ENCODE measurements at regions not wholly inside any gene's neighbourhood (a gene's known extent, or its start where the extent isn't known, plus 50 kb on each side); places are given as distances from the start of the nearest gene placed in this dataset.
"Not testable (repeated sequence)": the region's sequence is repeated elsewhere in the genome, so short reads cannot be mapped to it uniquely, and the experiment has no call there.

DNA sequence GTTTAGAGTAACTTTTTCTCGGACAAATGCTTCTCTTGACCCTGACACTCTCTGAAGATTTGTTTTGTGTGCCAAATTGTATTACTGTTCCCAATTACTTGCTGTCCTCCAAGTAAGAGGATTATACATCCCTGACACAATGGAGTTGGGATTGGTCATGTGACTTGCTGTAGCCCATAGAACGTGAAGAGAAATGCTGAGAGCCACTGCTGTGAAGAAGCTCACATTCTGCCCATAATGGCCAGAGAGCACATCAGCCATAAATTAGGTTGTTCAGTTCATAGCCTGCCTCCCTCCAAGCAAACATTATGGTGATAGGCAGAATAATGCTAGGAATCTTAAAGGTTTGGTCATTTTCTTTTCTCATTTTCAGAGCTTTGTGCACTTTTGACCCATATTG lies 127.5 kb downstream of the SPATA31A6 start:
- H3K4me3 ChIP-seq (ENCODE audit: low read depth, low read length); DNase-seq (ENCODE audit: low read depth, low spot score); in situ Hi-C loops (cut with HindIII; ENCODE audit: low sequenced_read_pairs): not testable (repeated sequence)

DNA sequence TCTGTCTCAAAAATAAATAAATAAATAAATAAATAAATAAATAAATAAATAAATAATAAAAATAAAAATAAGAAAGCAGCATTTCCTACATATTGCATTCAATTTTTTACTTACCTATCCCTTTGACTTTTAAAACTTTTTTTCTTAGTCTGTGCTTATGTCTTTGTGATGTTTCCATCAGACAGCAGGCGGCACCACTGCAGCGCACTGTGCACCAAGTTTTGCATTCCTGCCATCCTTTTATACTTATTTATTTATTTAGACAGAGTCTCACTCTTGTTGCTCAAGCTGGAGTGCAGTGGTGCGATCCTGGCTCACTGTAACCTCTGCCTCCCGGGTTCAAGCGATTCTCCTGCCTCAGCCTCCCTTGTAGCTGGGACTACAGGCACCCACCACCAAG lies 132.6 kb downstream of the SPATA31A6 start:
- in situ Hi-C loops (cut with HindIII; ENCODE audit: low sequenced_read_pairs); DNase-seq (ENCODE audit: low read depth, low spot score); H3K4me3 ChIP-seq (ENCODE audit: low read depth, low read length): not testable (repeated sequence)

DNA sequence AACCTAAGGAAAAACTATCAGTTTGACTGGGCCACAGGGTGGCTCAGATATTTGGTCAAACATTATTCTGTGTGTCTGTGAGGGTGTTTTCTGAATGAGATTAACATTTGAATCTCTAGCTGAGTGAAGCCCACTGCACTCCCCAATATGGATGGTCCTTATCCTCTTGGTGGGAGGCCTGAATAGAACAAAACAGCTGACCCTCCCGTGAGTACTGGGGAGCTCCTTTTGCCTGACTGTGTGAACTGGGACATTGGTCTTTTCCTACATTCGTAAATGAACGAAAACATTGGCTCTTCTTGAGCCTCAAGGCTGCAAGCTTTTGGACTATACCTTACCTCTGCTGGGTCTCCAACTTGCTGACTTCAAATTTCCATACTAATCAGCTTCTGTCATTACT lies 134.2 kb downstream of the SPATA31A6 start:
- DNase-seq (ENCODE audit: low read depth, low spot score); H3K4me3 ChIP-seq (ENCODE audit: low read depth, low read length); in situ Hi-C loops (cut with HindIII; ENCODE audit: low sequenced_read_pairs): not testable (repeated sequence)

DNA sequence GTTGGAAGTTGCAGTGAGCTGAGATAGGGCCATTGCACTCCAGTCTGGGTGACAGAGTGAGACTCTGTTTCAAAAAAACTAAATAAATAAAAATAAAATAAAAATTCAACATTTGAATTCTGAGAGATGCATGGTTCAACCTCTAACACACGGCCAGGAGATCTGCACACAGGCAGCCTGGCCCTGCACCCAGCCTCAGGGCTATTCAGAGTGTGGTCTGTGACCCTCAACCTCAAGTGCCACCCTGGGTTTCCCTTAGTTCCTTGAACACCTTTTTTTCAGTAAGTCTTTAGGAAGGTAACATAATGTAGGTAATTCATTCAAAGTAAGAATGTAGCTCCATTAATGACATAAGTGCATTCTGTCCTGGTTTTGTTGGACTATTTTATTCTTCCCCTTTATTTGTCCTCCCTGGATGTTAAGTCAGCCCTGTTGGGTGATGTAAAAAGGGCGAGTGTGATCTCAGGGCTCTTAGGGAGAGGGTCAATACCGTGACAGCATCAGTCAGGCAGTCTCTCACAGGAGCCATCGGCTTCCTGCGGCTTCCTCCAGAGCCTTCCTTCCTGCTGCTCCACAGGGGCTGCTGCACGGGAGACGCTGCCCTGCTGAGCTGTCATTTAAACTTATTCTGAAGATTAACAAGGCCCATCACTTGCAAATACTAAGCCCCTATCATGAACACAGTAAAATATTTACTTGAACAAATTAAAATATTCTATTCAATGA lies 139.8 kb downstream of the SPATA31A6 start:
- H3K4me3 ChIP-seq (ENCODE audit: low read depth, low read length); in situ Hi-C loops (cut with HindIII; ENCODE audit: low sequenced_read_pairs): not testable (repeated sequence)
- peak; percentile 46 for DNase-seq (ENCODE audit: low read depth, low spot score)

DNA sequence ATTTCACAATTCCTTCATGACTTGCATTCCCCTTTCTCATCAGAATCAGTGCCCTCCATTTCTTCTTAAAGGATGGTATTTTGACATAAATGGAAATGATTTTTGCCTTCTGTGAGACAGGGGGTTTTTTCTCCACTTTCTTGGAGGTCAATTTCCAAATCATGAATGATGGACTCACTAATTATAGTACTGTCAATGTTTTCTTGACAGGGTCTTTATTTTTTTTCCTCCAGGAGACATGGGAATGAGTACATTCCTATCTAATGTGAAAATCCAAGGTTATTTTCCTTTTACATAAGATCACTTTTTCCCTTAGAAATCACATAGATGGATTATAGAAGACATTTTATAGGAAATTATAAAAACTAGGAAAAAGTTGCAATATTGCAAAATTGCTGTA lies 141.7 kb downstream of the SPATA31A6 start:
- H3K4me3 ChIP-seq (ENCODE audit: low read depth, low read length); in situ Hi-C loops (cut with HindIII; ENCODE audit: low sequenced_read_pairs); DNase-seq (ENCODE audit: low read depth, low spot score): not testable (repeated sequence)

DNA sequence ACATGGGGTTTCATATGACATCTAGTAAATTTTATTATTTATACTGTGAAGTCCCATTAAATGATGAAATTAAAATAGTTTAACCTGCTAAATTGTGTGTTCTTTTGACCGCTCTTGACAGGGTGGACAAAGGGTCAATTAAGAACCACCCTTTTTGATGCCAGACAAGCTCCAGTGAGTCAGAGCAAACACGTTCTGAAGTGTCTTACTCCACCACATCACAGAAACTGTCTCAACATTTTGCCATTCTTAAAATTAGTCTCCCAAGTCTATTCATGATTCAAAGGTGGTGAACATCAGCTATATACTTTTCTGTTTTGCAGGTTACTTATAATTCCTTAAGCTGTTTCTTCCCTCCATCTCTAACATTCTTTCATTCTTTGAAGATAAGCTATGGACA lies 142.1 kb downstream of the SPATA31A6 start:
- DNase-seq (ENCODE audit: low read depth, low spot score); H3K4me3 ChIP-seq (ENCODE audit: low read depth, low read length); in situ Hi-C loops (cut with HindIII; ENCODE audit: low sequenced_read_pairs): not testable (repeated sequence)

DNA sequence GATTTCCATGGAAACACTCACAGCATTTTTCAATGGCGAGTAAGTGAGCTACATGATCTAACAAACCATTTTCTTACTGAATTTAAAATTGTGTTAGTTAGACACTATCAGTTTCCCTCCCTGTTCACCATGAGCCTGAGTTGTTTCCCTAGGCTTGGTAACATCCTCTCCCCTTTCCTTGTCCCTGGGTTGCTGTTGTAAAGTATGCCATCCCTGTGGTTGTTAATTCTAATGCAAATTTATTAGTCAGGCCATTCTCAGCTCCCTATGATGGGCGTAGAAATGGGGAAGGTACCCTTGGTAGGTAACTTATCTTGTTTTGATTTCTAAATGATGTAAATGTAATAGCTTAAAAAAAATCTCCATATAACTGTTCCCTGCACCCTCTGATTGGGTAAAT lies 143.0 kb downstream of the SPATA31A6 start:
- in situ Hi-C loops (cut with HindIII; ENCODE audit: low sequenced_read_pairs); H3K4me3 ChIP-seq (ENCODE audit: low read depth, low read length); DNase-seq (ENCODE audit: low read depth, low spot score): not testable (repeated sequence)

DNA sequence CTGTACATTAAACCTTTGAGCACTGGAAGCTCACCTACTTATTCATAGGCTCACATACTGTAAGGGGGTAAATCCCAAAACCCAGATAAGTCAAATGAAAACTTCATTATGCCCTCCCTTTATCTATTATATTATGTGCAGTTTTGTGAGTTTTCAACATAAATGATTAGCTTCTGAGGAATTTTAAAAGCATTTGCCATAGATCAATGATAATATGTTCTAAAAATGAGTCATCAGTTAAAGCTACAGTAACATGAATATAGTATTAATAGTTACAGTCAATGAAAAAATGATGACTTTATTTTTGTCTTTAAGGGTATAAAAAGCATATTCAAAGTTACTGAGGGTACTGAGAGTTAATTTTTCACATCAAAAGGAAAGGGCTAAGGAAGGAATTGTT lies 151.9 kb downstream of the SPATA31A6 start:
- DNase-seq (ENCODE audit: low read depth, low spot score); in situ Hi-C loops (cut with HindIII; ENCODE audit: low sequenced_read_pairs); H3K4me3 ChIP-seq (ENCODE audit: low read depth, low read length): not testable (repeated sequence)

DNA sequence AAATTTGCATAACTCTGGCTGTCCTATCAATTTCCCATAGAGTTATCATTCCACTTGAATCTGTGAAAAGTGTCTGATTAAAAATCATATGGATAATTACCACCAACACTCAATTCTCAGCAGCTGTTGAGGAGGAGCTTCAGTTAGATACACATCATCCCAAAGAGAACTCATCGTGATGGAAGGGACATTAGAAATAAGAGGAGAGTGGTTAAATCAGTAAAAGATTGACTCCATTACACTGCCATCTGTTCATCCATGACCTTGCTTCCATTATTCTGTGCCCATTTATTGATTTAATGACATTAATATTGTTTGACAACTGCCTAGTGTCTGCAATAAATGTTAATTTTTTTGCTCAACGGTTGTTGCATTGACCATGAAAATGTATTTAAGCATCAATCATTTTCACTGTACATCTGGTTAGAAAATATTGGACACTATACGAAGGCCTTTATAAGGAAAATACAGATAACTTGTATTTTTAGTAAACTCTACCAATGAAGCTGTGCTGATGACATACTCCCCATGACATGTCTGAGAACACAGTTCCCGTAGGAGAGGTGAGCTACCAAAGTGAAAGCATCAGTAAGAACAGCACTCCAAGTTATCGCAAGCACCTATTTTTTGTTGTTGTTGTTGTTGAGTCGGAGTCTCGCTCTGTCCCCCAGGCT lies 152.7 kb downstream of the SPATA31A6 start:
- H3K4me3 ChIP-seq (ENCODE audit: low read depth, low read length); DNase-seq (ENCODE audit: low read depth, low spot score); in situ Hi-C loops (cut with HindIII; ENCODE audit: low sequenced_read_pairs): not testable (repeated sequence)

DNA sequence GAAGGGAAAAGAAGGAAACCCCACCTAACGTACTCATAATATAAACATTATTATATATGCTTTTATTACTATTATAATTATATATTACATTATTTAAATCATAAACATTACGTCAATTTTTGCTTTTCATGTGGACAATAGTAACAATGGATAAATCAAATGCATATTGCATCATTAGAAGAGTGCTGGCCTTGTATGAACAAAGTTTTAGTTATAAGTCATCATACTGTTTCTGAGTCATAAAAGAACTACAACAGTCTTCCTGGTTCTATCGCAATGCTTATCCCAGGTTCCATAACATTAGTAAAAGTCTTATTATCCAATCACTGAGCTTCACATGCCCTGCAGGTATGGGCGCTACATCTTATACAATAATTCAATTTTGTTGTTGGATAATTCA lies 154.8 kb downstream of the SPATA31A6 start:
- H3K4me3 ChIP-seq (ENCODE audit: low read depth, low read length); DNase-seq (ENCODE audit: low read depth, low spot score); in situ Hi-C loops (cut with HindIII; ENCODE audit: low sequenced_read_pairs): not testable (repeated sequence)

DNA sequence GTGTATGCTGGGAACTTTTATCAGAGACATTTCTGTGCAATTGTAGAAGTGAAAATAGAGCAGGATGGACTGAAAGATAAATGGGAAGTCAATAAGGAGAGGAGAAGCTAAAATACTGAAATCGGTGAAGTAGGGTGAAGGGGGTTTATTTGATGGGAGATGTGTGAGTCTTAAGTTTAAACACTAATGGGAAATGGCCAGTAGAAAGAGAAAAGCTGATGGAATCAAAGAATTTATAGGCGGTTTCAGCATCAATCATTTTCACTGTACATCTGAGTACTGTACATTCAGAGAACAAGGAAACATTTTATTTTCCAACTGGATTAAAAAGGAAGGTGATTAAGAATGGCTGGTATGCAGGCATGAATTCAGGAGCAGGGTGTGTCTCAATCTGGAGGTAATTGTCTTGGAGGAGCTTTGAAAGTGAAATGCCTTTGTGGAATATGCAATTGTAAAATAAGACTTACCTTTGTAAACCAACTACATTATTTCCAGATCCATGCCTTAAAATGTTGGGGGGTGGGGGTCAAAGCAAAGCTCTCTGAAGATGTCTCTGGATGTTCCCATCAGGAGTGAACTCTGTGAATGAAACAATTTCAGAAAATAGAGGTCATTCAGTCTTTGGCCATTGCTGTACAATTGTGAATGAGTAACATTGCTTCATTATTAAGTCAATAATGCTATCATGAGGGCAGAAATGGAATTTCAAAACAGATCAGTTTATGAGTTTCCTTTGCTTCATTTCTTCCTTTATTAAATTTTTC lies 156.4 kb downstream of the SPATA31A6 start:
- in situ Hi-C loops (cut with HindIII; ENCODE audit: low sequenced_read_pairs); DNase-seq (ENCODE audit: low read depth, low spot score); H3K4me3 ChIP-seq (ENCODE audit: low read depth, low read length): not testable (repeated sequence)

DNA sequence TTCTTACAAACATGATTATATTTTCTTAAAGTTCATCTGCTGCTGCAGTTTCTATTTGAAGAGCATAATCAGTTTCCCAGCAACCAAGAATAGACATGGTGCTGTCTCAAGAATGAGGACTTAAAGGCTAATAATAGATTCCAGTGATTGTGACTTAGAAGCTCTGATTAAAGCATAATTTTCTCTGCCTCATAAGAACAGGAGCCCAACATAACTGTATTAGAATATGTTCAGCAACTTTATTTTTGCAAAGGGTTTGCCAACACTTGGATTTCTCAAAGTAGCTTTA lies 156.9 kb downstream of the SPATA31A6 start:
- in situ Hi-C loops (cut with HindIII; ENCODE audit: low sequenced_read_pairs); H3K4me3 ChIP-seq (ENCODE audit: low read depth, low read length); DNase-seq (ENCODE audit: low read depth, low spot score): not testable (repeated sequence)

DNA sequence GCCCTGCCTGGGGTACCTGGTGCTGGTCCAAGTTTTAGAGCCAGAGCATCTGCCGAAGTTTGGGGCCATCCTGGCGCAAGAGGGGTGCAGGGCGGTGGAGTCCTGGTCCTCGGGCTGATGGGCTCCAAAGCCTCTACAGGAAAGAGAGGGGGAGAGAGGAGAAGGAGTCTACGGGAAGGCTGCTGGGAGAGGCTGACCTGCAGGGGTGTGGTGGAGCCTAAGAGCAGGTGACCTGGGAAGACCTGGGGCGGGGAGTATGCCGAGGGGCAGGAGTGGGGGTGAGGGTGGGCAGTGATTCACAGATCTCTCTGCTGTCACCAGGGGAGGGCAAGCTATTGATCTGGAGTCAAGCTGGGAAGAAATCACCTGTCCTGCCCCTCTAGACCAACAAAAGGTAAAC lies 158.4 kb downstream of the SPATA31A6 start:
- H3K4me3 ChIP-seq (ENCODE audit: low read depth, low read length); DNase-seq (ENCODE audit: low read depth, low spot score); in situ Hi-C loops (cut with HindIII; ENCODE audit: low sequenced_read_pairs): not testable (repeated sequence)

DNA sequence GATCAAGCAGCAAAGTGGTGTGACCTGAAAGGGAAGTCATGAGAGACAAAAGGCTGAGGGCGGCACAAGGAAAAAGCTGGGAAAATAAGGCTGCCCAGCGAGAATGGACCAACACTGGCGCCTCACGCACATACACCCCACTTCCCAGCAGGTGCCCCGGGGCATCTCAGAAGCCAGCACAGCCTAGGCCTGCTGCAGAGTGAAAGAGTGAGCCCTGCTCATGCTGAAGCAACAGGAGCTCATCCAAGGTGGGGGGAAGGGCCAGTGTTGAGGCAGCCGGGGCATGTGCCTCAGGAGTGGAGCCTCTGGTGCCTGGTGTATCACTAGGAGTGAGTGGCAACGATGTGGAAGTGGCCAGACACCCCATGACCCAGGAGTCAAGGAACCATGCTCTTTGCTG lies 158.8 kb downstream of the SPATA31A6 start:
- DNase-seq (ENCODE audit: low read depth, low spot score); in situ Hi-C loops (cut with HindIII; ENCODE audit: low sequenced_read_pairs); H3K4me3 ChIP-seq (ENCODE audit: low read depth, low read length): not testable (repeated sequence)

DNA sequence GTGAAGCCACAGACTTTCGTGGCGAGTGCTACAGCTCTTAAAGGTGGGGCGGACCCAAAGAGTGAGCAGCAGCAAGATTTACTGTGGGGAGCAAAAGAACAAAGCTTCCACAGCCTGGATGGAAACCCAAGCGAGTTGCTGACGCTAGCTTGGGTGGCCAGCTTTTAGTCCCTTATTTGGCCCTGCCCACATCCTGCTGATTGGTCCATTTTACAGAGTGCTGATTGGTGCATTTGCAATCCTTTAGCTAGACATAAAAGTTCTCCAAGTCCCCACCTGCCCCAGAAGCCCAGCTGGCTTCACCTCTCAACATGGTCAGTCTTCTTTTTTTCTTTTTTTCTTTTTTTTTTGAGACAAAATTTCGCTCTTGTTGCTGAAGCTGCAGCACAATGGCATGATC lies 161.0 kb downstream of the SPATA31A6 start:
- in situ Hi-C loops (cut with HindIII; ENCODE audit: low sequenced_read_pairs); H3K4me3 ChIP-seq (ENCODE audit: low read depth, low read length); DNase-seq (ENCODE audit: low read depth, low spot score): not testable (repeated sequence)

DNA sequence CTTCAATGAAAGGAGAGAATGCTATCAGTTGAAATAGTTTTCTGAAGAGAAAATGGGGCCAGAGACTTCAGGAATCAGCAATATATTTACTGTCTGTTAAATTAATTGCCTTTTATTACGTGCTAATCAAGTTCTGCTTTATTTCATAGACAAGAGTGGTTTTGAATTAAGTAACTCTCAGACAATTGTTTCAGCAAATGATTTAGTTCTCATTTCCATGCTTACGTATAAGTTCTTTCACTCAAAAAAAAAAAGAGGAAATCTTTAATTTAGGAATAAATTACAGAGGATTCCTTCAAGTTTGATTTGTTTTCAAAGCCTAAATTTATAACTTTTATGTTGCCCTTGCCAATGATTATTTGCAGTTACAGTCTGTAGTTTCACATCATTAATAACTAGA lies 163.5 kb downstream of the SPATA31A6 start:
- H3K4me3 ChIP-seq (ENCODE audit: low read depth, low read length); DNase-seq (ENCODE audit: low read depth, low spot score); in situ Hi-C loops (cut with HindIII; ENCODE audit: low sequenced_read_pairs): not testable (repeated sequence)

DNA sequence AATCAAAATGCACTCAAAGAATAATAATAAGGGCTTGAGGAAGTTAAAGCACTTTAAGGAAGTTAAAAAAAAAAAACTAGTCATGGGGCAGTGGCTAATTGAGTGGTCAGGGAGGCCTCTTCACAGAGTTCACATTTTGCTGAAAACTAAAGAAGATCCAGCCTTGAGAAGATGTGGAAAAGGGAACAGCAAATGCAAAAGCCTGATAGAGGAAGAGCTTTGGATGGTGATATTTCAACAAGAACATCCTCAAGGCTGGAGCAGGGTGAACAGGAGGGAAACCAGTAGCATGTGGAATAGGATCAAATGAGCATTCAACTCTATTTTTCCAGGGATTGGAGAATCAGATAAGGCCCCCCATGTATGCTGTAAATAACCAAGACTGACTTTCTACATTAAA lies 165.7 kb downstream of the SPATA31A6 start:
- DNase-seq (ENCODE audit: low read depth, low spot score); H3K4me3 ChIP-seq (ENCODE audit: low read depth, low read length); in situ Hi-C loops (cut with HindIII; ENCODE audit: low sequenced_read_pairs): not testable (repeated sequence)

DNA sequence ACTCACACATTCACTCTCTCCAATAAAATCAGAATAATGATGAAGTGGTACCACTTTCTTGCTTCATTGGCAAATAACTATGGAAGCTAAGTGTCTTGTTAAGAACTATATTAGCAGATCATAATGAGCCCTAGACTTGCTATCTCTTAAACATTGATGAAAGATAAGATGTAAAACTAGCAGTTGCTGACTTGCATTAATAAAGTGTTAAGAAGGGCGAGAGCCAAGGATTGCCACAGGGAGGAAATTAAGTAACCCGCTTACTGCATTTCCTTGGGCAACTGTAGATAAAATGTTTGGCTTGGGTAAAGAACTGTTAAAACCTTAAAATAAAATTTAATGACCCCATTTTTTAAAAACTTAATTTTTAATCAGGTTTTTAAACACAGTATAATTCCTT lies 167.0 kb downstream of the SPATA31A6 start:
- DNase-seq (ENCODE audit: low read depth, low spot score); H3K4me3 ChIP-seq (ENCODE audit: low read depth, low read length); in situ Hi-C loops (cut with HindIII; ENCODE audit: low sequenced_read_pairs): not testable (repeated sequence)

All from astrocyte of the spinal cord (primary cell).